Prostate gland (tissue), 2 donors: ENCODE measurements at regions not wholly inside any gene's neighbourhood (a gene's known extent, or its start where the extent isn't known, plus 50 kb on each side); places are given as distances from the start of the nearest gene placed in this dataset.

Experiments used
- DNase-seq: peaks from one replicate; pipeline ENCODE4 v3.0.0-alpha.2; 2019; ENCODE audit warnings: low spot score
- H3K27ac ChIP-seq, 2 donors: fragments of 200-600 bp; sonication (generic); 2 replicates each; pipeline ENCODE4 v1.5.1; 2017 to 2019
- H3K27me3 ChIP-seq: fragments of 200-600 bp; sonication (generic); replicated peaks from 2 replicates; pipeline ENCODE4 v1.5.1; 2019; ENCODE audit not compliant: insufficient read depth
- H3K36me3 ChIP-seq, 2 donors: fragments of 200-600 bp; sonication (generic); 1 replicate in 1 of 2; 2 replicates in 1 of 2; pipeline versions ENCODE4 v1.5.1 to v1.8.1; 2017 to 2019
- H3K4me1 ChIP-seq: fragments of 200-600 bp; sonication (generic); replicated peaks from 2 replicates; pipeline ENCODE4 v1.5.1; 2019
- H3K4me3 ChIP-seq, 2 donors: fragments of 200-600 bp; sonication (generic); 2 replicates each; pipeline ENCODE4 v1.5.1; 2017 to 2019
- H3K9me3 ChIP-seq: fragments of 200-600 bp; sonication (generic); 2 replicates; pipeline ENCODE4 v1.5.1; 2017
- POLR2A ChIP-seq: fragments of 450-650 bp; IDR thresholded peaks from one replicate; pipeline ENCODE4 v1.6.1; 2016; ENCODE audit warnings: antibody characterized with exemption, mild to moderate bottlenecking
- POLR2AphosphoS5 ChIP-seq: sonication (generic); formaldehyde crosslinking; IDR thresholded peaks from one replicate; pipeline ENCODE4 v1.6.1; 2017; ENCODE audit warnings: antibody characterized with exemption
- WGBS: methylation state at CpG from one replicate; pipeline ENCODE4 v1.1.5; 2018; 5-methylcytosine and 5-hydroxymethylcytosine counted together
- intact Hi-C: fragments of 100-400 bp; cut with DNase I; formaldehyde crosslinking; loops from one replicate; pipeline ENCODE4 v1.14.2; 2022
- TF ChIP-seq, protein P1 (sequence below), 4 experiments: fragments of 200-600 bp in 2 of 4; fragments of 450-650 bp in 2 of 4; sonication (generic) in 2 of 4; IDR thresholded peaks; 1 replicate in 3 of 4; 2 replicates in 1 of 4; pipeline ENCODE4 v1.5.1; 2016 to 2019; ENCODE audit warnings: antibody characterized with exemption in 4 of 4, mild to moderate bottlenecking in 2 of 4, moderate library complexity in 2 of 4

DNA sequence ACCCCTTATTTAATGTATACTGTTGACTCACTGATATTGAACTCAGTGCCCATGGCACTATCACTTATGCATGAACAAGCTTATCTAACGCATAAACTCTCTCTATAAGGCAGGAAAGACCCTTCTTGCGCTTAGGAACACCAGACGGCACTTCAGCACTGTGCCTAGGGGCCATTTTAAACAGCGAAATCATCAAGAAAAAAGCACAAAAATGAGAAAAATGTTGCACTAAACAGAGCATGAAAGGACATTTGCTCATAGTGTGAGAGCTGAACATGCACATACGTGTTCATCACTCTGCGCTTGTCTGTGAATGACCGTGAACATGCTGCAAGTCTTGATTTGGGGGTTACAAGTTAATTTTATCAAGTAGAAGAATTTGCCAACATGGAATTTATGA lies 109.6 kb downstream of the WDR11 start:
- Histone ChIP-seq H3K4me3 (no peak overlapping the region), H3K36me3 (no peaks in the 10 kb centered on the region), H3K9me3 (no peaks in the 10 kb centered on the region), H3K4me1 (no peaks in the 10 kb centered on the region), H3K27ac (no peak overlapping the region), H3K27me3 (no peaks in the 10 kb centered on the region)
- no peak for TF ChIP-seq POLR2AphosphoS5
- no peak for TF ChIP-seq POLR2A
- TF ChIP-seq, protein P1, sequence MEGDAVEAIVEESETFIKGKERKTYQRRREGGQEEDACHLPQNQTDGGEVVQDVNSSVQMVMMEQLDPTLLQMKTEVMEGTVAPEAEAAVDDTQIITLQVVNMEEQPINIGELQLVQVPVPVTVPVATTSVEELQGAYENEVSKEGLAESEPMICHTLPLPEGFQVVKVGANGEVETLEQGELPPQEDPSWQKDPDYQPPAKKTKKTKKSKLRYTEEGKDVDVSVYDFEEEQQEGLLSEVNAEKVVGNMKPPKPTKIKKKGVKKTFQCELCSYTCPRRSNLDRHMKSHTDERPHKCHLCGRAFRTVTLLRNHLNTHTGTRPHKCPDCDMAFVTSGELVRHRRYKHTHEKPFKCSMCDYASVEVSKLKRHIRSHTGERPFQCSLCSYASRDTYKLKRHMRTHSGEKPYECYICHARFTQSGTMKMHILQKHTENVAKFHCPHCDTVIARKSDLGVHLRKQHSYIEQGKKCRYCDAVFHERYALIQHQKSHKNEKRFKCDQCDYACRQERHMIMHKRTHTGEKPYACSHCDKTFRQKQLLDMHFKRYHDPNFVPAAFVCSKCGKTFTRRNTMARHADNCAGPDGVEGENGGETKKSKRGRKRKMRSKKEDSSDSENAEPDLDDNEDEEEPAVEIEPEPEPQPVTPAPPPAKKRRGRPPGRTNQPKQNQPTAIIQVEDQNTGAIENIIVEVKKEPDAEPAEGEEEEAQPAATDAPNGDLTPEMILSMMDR (IDR thresholded peaks at IDR 0.05), result no peak
- DNase-seq, result no peak
- WGBS, result 97% methylated on average over 7 of the region's 7 CpGs
- intact Hi-C loops, result no loop called here

DNA sequence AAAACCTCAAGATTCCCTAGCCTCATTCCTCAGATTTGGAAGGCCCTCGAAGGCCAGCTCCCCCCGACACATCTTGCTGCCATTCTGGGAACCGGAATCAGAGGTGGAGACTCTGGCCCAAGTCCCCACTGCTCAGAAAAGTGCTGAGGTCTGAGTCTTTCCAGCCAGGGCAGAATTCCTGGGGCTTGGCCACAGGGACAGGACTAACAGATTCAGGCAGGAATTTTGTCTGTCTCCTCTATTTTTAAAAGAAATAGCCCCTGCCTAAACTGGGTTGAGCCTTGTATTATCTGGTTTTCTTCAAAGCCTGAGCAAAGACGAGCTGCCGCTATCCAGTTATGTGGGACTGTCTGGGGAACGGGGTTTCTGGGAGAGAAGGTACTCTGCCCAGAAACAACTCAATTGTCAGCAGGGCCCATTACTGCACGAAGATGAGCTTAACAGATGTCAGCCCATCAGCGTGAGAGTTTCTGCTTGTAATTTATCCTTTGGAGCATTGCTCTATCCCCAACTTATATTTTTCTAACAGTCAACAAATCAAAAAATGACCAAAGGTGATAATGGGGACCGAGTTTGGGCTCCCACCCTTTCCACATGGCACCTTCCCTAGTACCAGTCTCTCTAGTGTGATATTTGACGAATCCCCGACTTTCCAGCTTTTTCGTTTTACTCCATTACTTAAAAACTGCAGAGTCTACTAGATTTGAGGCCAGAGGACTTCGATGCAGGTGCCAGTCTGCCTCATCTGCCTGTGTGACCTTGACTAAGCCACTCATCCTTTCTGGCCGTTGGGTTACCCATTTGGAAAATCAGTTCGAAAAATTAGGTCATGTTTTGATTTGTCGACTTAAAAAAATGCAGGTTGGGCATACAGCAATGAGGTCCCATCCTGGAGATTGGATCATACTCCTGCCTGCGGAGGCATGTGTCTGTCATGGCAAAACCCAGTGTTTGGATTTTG lies 110.9 kb downstream of the WDR11 start:
- intact Hi-C loops, result no loop called here
- H3K27me3 ChIP-seq, result no peaks in the 10 kb centered on the region
- no peaks in the 10 kb centered on the region for H3K9me3 ChIP-seq
- TF ChIP-seq POLR2AphosphoS5 (no peak), POLR2A (no peak)
- TF ChIP-seq, protein P1 (IDR thresholded peaks at IDR 0.05), result no peak
- no peak overlapping the region for H3K4me3 ChIP-seq
- WGBS, result 82% methylated on average over 17 of the region's 17 CpGs
- no peak for DNase-seq
- no peaks in the 10 kb centered on the region for H3K36me3 ChIP-seq
- no peak overlapping the region for H3K27ac ChIP-seq
- H3K4me1 ChIP-seq, result no peaks in the 10 kb centered on the region

DNA sequence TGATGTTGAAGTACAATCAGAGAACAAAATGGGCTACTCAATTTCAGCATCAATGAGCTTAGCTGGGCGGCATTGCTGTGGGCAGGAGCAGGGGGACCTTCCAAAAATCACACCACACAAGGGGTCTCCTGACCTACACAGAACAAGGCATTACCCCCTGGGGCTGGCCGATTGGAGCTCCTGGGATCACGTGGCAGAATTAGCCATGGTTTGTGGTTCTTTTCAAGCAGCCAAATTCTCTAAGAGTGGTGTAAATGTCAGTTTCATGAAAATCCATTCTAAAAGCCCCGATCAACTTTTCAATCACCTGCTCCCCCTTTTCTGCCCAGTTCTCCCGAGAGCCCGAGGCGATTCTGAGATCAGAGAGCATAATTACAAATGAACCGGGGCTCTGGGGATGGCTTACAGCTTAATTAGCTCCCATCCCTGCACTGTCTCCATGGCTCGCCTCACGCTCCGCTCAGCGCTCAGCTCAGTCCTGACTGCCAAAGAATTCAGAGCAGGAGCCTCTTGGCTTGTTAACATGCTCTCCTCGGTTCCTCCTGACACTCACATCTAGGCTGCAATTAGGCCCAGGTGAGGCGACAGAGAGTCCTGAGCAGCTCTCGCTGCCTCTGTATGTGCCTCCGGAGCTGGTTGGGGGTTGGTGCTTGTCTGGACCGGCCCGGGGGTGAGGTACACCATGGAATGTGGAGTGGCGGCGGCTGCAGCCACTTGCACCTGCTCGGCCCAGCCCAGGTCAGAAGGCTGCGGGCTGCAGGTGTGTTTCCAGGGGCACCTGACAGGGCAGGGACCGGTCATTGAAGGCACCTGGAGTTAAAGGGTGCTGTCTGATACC lies 111.8 kb downstream of the WDR11 start:
- 35% methylated on average over 23 of the region's 23 CpGs for WGBS
- Histone ChIP-seq H3K4me1 (no peaks in the 10 kb centered on the region), H3K27me3 (no peaks in the 10 kb centered on the region), H3K36me3 (no peaks in the 10 kb centered on the region), H3K9me3 (no peaks in the 10 kb centered on the region), H3K4me3 (no peak overlapping the region), H3K27ac (no peak overlapping the region)
- intact Hi-C loops, result no loop called here
- no peak for DNase-seq
- TF ChIP-seq POLR2AphosphoS5 (no peak), POLR2A (no peak)
- TF ChIP-seq, protein P1 (IDR thresholded peaks at IDR 0.05), result no peak

DNA sequence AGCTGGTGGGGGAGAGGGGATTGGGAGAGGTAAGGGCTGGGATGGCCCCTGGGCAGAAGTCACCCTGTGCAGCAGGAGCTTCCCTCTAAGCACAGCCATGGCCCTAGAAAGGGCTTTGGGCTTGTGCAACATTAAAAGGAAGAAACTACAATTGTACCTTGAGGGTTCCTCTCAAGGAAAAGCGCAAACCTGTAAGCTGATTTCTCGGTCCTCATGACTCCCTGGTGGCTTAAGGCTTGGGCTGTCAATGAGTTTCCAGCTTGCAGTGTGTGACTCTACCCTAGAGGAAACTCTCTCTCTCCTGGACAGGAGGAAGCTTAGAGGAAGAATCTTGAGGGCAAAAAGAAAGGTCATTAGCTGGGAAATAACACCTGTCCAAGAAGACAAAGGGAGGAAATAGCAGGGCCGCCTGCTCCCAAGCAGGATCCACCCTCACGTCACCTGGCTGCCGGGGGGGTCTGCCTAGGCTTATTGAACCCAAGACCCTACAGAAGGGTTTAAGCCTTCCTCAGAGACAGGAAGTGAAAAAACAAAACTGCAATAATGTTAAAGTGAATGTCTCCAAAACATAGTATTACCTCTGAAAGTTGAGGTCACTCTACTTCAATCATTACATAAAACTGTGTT lies 112.5 kb downstream of the WDR11 start:
- TF ChIP-seq POLR2AphosphoS5 (no peak), POLR2A (no peak)
- TF ChIP-seq, protein P1 (IDR thresholded peaks at IDR 0.05), result no peak
- Histone ChIP-seq H3K36me3 (no peaks in the 10 kb centered on the region), H3K27me3 (no peaks in the 10 kb centered on the region), H3K9me3 (no peaks in the 10 kb centered on the region), H3K27ac (no peak overlapping the region), H3K4me3 (no peak overlapping the region), H3K4me1 (no peaks in the 10 kb centered on the region)
- DNase-seq, result no peak
- intact Hi-C loops, result no loop called here
- 79% methylated on average over 5 of the region's 5 CpGs for WGBS
